H1 (cell line): ENCODE measurements at regions not wholly inside any gene's neighbourhood (a gene's known extent, or its start where the extent isn't known, plus 50 kb on each side); places are given as distances from the start of the nearest gene placed in this dataset.

ENCODE experiments used
- CTCF ChIA-PET: fragments of 300-600 bp; sonication (Branson Sonifier 250); formaldehyde crosslinking; loops from one replicate; lab custom pipeline; 2021; ENCODE audit not compliant: partially characterized antibody; lab: Charles Lee
- POLR2A ChIA-PET: fragments of 300-600 bp; sonication (Branson Sonifier 250); formaldehyde crosslinking; loops from one replicate; lab custom pipeline; 2021; ENCODE audit warnings: inconsistent platforms; ENCODE audit not compliant: partially characterized antibody; lab: Charles Lee
- DNase-seq, 2 experiments: peaks; one replicate each; pipeline versions ENCODE4 v3.0.0 to v3.0.0-alpha.2; 2010 to 2022; ENCODE audit warnings: low spot score in 2 of 2, low read depth in 1 of 2, mixed read lengths in 1 of 2
- FAIRE-seq: peaks from 2 replicates; lab custom pipeline; 2011; peaks lifted over from hg19 to GRCh38; lab: Jason Lieb, UNC
- H2AFZ ChIP-seq: 2 replicates; pipeline ENCODE4 v1.8.1; 2012; ENCODE audit warnings: low read length, inconsistent platforms
- H2AK5ac ChIP-seq: 2 replicates; pipeline ENCODE4 v1.6.1; 2013; ENCODE audit warnings: low read depth, low read length
- H2BK120ac ChIP-seq: replicated peaks from 2 replicates; pipeline ENCODE3; 2013; ENCODE audit warnings: low read depth, low read length, inconsistent platforms
- H2BK12ac ChIP-seq: 2 replicates; pipeline ENCODE4 v1.6.1; 2013; ENCODE audit warnings: low read depth, low read length
- H2BK15ac ChIP-seq: 2 replicates; pipeline ENCODE4 v1.6.1; 2013; ENCODE audit warnings: low read length
- H2BK20ac ChIP-seq: 2 replicates; pipeline ENCODE4 v1.6.1; 2013; ENCODE audit warnings: low read length
- H2BK5ac ChIP-seq: 2 replicates; pipeline ENCODE4 v1.6.1; 2013; ENCODE audit warnings: low read depth, low read length
- H3K14ac ChIP-seq: 2 replicates; pipeline ENCODE4 v1.6.1; 2013; ENCODE audit warnings: inconsistent platforms; ENCODE audit not compliant: insufficient read length
- H3K18ac ChIP-seq: 2 replicates; pipeline ENCODE4 v1.6.1; 2013; ENCODE audit warnings: low read length; ENCODE audit errors: extremely low read depth
- H3K23ac ChIP-seq: 2 replicates; pipeline ENCODE4 v1.6.1; 2013; ENCODE audit warnings: inconsistent platforms; ENCODE audit not compliant: insufficient read length
- H3K23me2 ChIP-seq: 2 replicates; pipeline ENCODE4 v1.6.1; 2013; ENCODE audit warnings: low read depth, low read length
- H3K27ac ChIP-seq: 2 replicates; pipeline ENCODE4 v1.6.1; 2011; ENCODE audit warnings: low read depth, low read length, inconsistent platforms
- H3K27me3 ChIP-seq, 4 experiments: replicated peaks in 1 of 4; 1 replicate in 1 of 4; 2 replicates in 3 of 4; pipeline versions ENCODE4 v1.6.1 to v1.8.1; 2011 to 2013; ENCODE audit warnings: low read length in 3 of 4, mild to moderate bottlenecking in 3 of 4, inconsistent platforms in 2 of 4, mixed read lengths in 2 of 4, moderate library complexity in 1 of 4; ENCODE audit not compliant: control insufficient read depth in 3 of 4, insufficient read depth in 3 of 4; ENCODE audit errors: extremely low read depth in 1 of 4
- H3K36me3 ChIP-seq, 4 experiments: 2 replicates each; pipeline versions ENCODE4 v1.6.1 to v1.8.1; 2011 to 2013; ENCODE audit warnings: mild to moderate bottlenecking in 4 of 4, low read length in 3 of 4, moderate library complexity in 2 of 4, control low read depth in 1 of 4, inconsistent platforms in 1 of 4; ENCODE audit not compliant: insufficient read depth in 4 of 4, control insufficient read depth in 2 of 4
- H3K4ac ChIP-seq: replicated peaks from 2 replicates; pipeline ENCODE3; 2013; ENCODE audit warnings: low read length, low read depth, mixed read lengths, inconsistent platforms; ENCODE audit not compliant: insufficient read length
- H3K4me1 ChIP-seq, 4 experiments: replicated peaks in 1 of 4; 1 replicate in 1 of 4; 2 replicates in 3 of 4; pipeline versions ENCODE4 v1.6.1 to v1.8.1; 2011 to 2013; ENCODE audit warnings: low read length in 3 of 4, inconsistent platforms in 2 of 4, mixed read lengths in 1 of 4; ENCODE audit not compliant: insufficient read depth in 4 of 4, control insufficient read depth in 3 of 4
- H3K4me2 ChIP-seq, 2 experiments: 2 replicates each; pipeline versions ENCODE4 v1.6.1 to v1.8.1; 2011 to 2013; ENCODE audit warnings: low read depth in 2 of 2, low read length in 2 of 2, control low read depth in 1 of 2, inconsistent platforms in 1 of 2, mild to moderate bottlenecking in 1 of 2; ENCODE audit not compliant: insufficient read depth in 1 of 2
- H3K4me3 ChIP-seq, 4 experiments: fragments of 200-600, 300-600 bp in 1 of 4; sonication (generic), shearing (Covaris generic), sonication (Bioruptor Twin) in 1 of 4; 2 replicates each; pipeline versions ENCODE4 v1.5.1 to v1.8.1; 2011 to 2016; ENCODE audit warnings: low read length in 4 of 4, low read depth in 3 of 4, control low read depth in 2 of 4, inconsistent platforms in 2 of 4, mild to moderate bottlenecking in 2 of 4, mixed read lengths in 1 of 4, moderate library complexity in 1 of 4; ENCODE audit not compliant: insufficient read depth in 2 of 4; ENCODE audit errors: extremely low read depth in 1 of 4
- H3K56ac ChIP-seq: replicated peaks from 2 replicates; pipeline ENCODE3; 2013; ENCODE audit warnings: low read depth, mild to moderate bottlenecking, mixed read lengths, low read length, inconsistent platforms; ENCODE audit not compliant: insufficient read length
- H3K79me1 ChIP-seq: 2 replicates; pipeline ENCODE4 v1.6.1; 2013; ENCODE audit warnings: low read depth, low read length, control low read depth
- H3K79me2 ChIP-seq, 2 experiments: 2 replicates each; pipeline versions ENCODE4 v1.6.1 to v1.8.1; 2012 to 2013; ENCODE audit warnings: low read length in 2 of 2, mild to moderate bottlenecking in 2 of 2, inconsistent platforms in 1 of 2; ENCODE audit not compliant: insufficient read depth in 2 of 2, control insufficient read depth in 1 of 2
- H3K9ac ChIP-seq, 4 experiments: replicated peaks in 1 of 4; 1 replicate in 1 of 4; 2 replicates in 3 of 4; pipeline versions ENCODE4 v1.6.1 to v1.8.1; 2011 to 2013; ENCODE audit warnings: low read depth in 3 of 4, low read length in 3 of 4, control low read depth in 2 of 4, mild to moderate bottlenecking in 2 of 4, moderate library complexity in 2 of 4, inconsistent platforms in 1 of 4; ENCODE audit errors: extremely low read depth in 1 of 4
- H3K9me3 ChIP-seq, 2 experiments: 2 replicates each; pipeline versions ENCODE4 v1.6.1 to v1.8.1; 2012 to 2013; ENCODE audit warnings: mild to moderate bottlenecking in 2 of 2, moderate library complexity in 2 of 2, control low read depth in 1 of 2, inconsistent platforms in 1 of 2, low read depth in 1 of 2, low read length in 1 of 2, mixed read lengths in 1 of 2; ENCODE audit not compliant: insufficient read depth in 2 of 2
- H4K20me1 ChIP-seq, 2 experiments: replicated peaks in 1 of 2; 2 replicates each; pipeline versions ENCODE3 to v1.8.1; 2011 to 2013; ENCODE audit warnings: inconsistent platforms in 2 of 2, low read length in 2 of 2, mild to moderate bottlenecking in 1 of 2; ENCODE audit not compliant: insufficient read depth in 2 of 2, control insufficient read depth in 1 of 2
- H4K5ac ChIP-seq: 2 replicates; pipeline ENCODE4 v1.6.1; 2013; ENCODE audit warnings: low read length, low read depth, mixed read lengths, inconsistent platforms; ENCODE audit not compliant: insufficient read length
- H4K8ac ChIP-seq: 2 replicates; pipeline ENCODE4 v1.8.0; 2013; ENCODE audit warnings: mild to moderate bottlenecking, moderate library complexity, low read length, inconsistent platforms; ENCODE audit not compliant: insufficient read depth; ENCODE audit errors: extremely low read depth
- H4K91ac ChIP-seq: replicated peaks from 2 replicates; pipeline ENCODE3; 2013; ENCODE audit warnings: low read length, mixed read lengths, inconsistent platforms; ENCODE audit not compliant: insufficient read length
- ATF3 ChIP-seq: IDR thresholded peaks from 2 replicates; pipeline ENCODE4 v1.6.1; 2011; ENCODE audit warnings: low read depth, mild to moderate bottlenecking, low read length; ENCODE audit not compliant: insufficient read depth
- CTCF ChIP-seq, 3 experiments: IDR thresholded peaks; 1 replicate in 2 of 3; 2 replicates in 1 of 3; pipeline versions ENCODE4 v1.5.1 to v1.6.1; 2011; ENCODE audit warnings: low read length in 3 of 3, mild to moderate bottlenecking in 3 of 3, inconsistent platforms in 2 of 3, low read depth in 1 of 3, moderate library complexity in 1 of 3; ENCODE audit not compliant: insufficient read depth in 1 of 3; ENCODE audit errors: control extremely low read depth in 1 of 3
- EZH2 ChIP-seq: fragments of 200-600 bp; sonication (generic); IDR thresholded peaks from 2 replicates; pipeline ENCODE4 v1.7.1; 2012; ENCODE audit warnings: low read depth, mild to moderate bottlenecking, moderate library complexity, low read length, inconsistent platforms; ENCODE audit not compliant: severe bottlenecking
- GTF2F1 ChIP-seq: IDR thresholded peaks from 2 replicates; pipeline ENCODE4 v1.6.1; 2012; ENCODE audit warnings: low read depth, low read length, improper control_type of control experiment, borderline replicate concordance
- POLR2AphosphoS5 ChIP-seq: IDR thresholded peaks from 2 replicates; pipeline ENCODE4 v1.6.1; 2011; ENCODE audit warnings: low read depth, low read length
- SIN3A ChIP-seq, 2 experiments: IDR thresholded peaks in 1 of 2; conservative IDR thresholded peaks in 1 of 2; 2 replicates each; pipeline ENCODE4 v1.6.1; 2011 to 2012; ENCODE audit warnings: low read length in 2 of 2, improper control_type of control experiment in 1 of 2, low read depth in 1 of 2, mild to moderate bottlenecking in 1 of 2
- WGBS, 2 experiments: shearing (Covaris generic) in 1 of 2; methylation state at CpG; one replicate each; pipeline versions ENCODE4 v1.1.6 to v1.1.7; 2013 to 2015; ENCODE audit warnings: low lambda C conversion rate in 2 of 2, mixed read lengths in 2 of 2, inconsistent platforms in 1 of 2, low coverage in 1 of 2, missing lambda C conversion rate in 1 of 2; ENCODE audit not compliant: insufficient replicate concordance in 2 of 2, insufficient coverage in 1 of 2, insufficient read length in 1 of 2; ENCODE audit errors: extremely low coverage in 1 of 2, missing lambda C conversion rate in 1 of 2; 5-methylcytosine and 5-hydroxymethylcytosine counted together

- POLR2A ChIA-PET = no interaction called here
- no peak overlapping the region for H2BK20ac ChIP-seq
- H3K23ac ChIP-seq = no peak overlapping the region
- H3K27me3 ChIP-seq = no peaks in the 10 kb centered on the region
- H4K8ac ChIP-seq = no peak overlapping the region
- no peaks in the 10 kb centered on the region for H3K36me3 ChIP-seq
- no peak overlapping the region for H2BK15ac ChIP-seq
- H2AK5ac ChIP-seq = no peak overlapping the region
- H3K18ac ChIP-seq = no peak overlapping the region
- H4K5ac ChIP-seq = no peak overlapping the region
- 94% methylated on average over 6 of the region's 6 CpGs; no CpG with 5 or more reads in 1 of the 2 experiments for WGBS, 2 experiments
- no peak overlapping the region for H3K56ac ChIP-seq
- CTCF ChIA-PET = interaction anchor here (1.4 kb wide), 1 partner anchor 14 kb away, joined by 4 read pairs; no protein-coding TSS in a partner anchor
- H3K4me2 ChIP-seq = no peak overlapping the region
- H3K9me3 ChIP-seq = no peaks in the 10 kb centered on the region
- H3K4ac ChIP-seq = no peak overlapping the region
- H2BK120ac ChIP-seq = no peak overlapping the region
- no peaks in the 10 kb centered on the region for H3K23me2 ChIP-seq
- no peak overlapping the region for H3K4me3 ChIP-seq
- no peak overlapping the region for H2AFZ ChIP-seq
- H4K91ac ChIP-seq = no peak overlapping the region
- H3K79me1 ChIP-seq = no peaks in the 10 kb centered on the region
- DNase-seq (no peak), FAIRE-seq (no peak)
- H4K20me1 ChIP-seq = no peaks in the 10 kb centered on the region
- no peaks in the 10 kb centered on the region for H3K79me2 ChIP-seq
- no peak overlapping the region for H2BK5ac ChIP-seq
- no peak overlapping the region for H3K14ac ChIP-seq
- H3K4me1 ChIP-seq = peaks cover 0 to 12% (median 7%) of the 10 kb centered on the region in 4 experiments; a peak in 6 of 7 replicates
- H3K9ac ChIP-seq = no peak overlapping the region
- no peak overlapping the region for H2BK12ac ChIP-seq
- no peak overlapping the region for H3K27ac ChIP-seq
- no peak for TF ChIP-seq ATF3
- TF ChIP-seq CTCF (IDR thresholded peaks at IDR 0.05; ENCODE audit: control extremely low read depth in 1 of 3, insufficient read depth in 1 of 3, low read depth in 1 of 3, low read length in 3 of 3) = no peak
- TF ChIP-seq POLR2AphosphoS5 = no peak
- TF ChIP-seq GTF2F1 = no peak
- no peak for TF ChIP-seq EZH2
- no peak for TF ChIP-seq SIN3A (conservative IDR thresholded peaks at IDR 0.05 in 1 of 2, IDR thresholded peaks at IDR 0.05 in 1 of 2; ENCODE audit: low read depth in 1 of 2, low read length in 2 of 2)
Measured at GRCh38 chr1:87647430-87648177, 318.9 kb downstream of the LMO4 start.
